Vagina (tissue), 2 donors: ENCODE measurements at regions not wholly inside any gene's neighbourhood (a gene's known extent, or its start where the extent isn't known, plus 50 kb on each side); places are given as distances from the start of the nearest gene placed in this dataset.

Source experiments
- CTCF ChIP-seq, 3 experiments: fragments of 450-650 bp in 2 of 3; fragments of 200-600 bp in 1 of 3; sonication (generic) in 1 of 3; IDR thresholded peaks; one replicate each; pipeline ENCODE4 v1.5.1; 2017 to 2019; ENCODE audit warnings: antibody characterized with exemption in 3 of 3, mild to moderate bottlenecking in 2 of 3, moderate library complexity in 2 of 3
- POLR2A ChIP-seq, 2 donors: fragments of 450-650 bp; IDR thresholded peaks; one replicate each; pipeline ENCODE4 v1.6.1; 2017; ENCODE audit warnings: antibody characterized with exemption in 2 of 2, mild to moderate bottlenecking in 2 of 2, moderate library complexity in 2 of 2

GRCh38 chr1:201750120-201750519 lies 78.8 kb upstream of the IPO9 start:
- no peak for TF ChIP-seq CTCF (IDR thresholded peaks at IDR 0.05)
- TF ChIP-seq POLR2A (IDR thresholded peaks at IDR 0.05) = no peak
